ENCODE measurements at regions not wholly inside any gene's neighbourhood (a gene's known extent, or its start where the extent isn't known, plus 50 kb on each side); places are given as distances from the start of the nearest gene placed in this dataset.
"Not testable (repeated sequence)": the region's sequence is repeated elsewhere in the genome, so short reads cannot be mapped to it uniquely, and the experiment has no call there.

- TF ChIP-seq POLR2A, CTCF, EP300 (IDR thresholded peaks at IDR 0.05): not testable (repeated sequence)
Measured at GRCh38 chr5:152606050-152606449, 201.0 kb upstream of the NMUR2 start.
